ENCODE measurements at regions not wholly inside any gene's neighbourhood (a gene's known extent, or its start where the extent isn't known, plus 50 kb on each side); places are given as distances from the start of the nearest gene placed in this dataset.
A peak's percentile ranks its signal among the peaks of the same experiment; 100 is the strongest.
"Not testable (repeated sequence)": the region's sequence is repeated elsewhere in the genome, so short reads cannot be mapped to it uniquely, and the experiment has no call there.

- no peak overlapping the region for H3K4me3 ChIP-seq (ENCODE audit: low read length)
- no peak for TF ChIP-seq CTCF (conservative IDR thresholded peaks at IDR 0.05; ENCODE audit: low read length)
- peak; percentile 97 for DNase-seq (ENCODE audit: low read depth)
Observed at GRCh38 chr7:94190599-94191061, 186.5 kb upstream of the BET1 start.

GRCh38 chr7:94194426-94194825 lies 190.3 kb upstream of the BET1 start:
- not testable (repeated sequence) for H3K4me3 ChIP-seq (ENCODE audit: low read length); DNase-seq (ENCODE audit: low read depth)

- peak; percentile 25 for DNase-seq (ENCODE audit: low read depth)
- no peak for TF ChIP-seq CTCF (conservative IDR thresholded peaks at IDR 0.05; ENCODE audit: low read length)
- H3K4me3 ChIP-seq (ENCODE audit: low read length) = no peak overlapping the region
Observed at GRCh38 chr7:94195201-94195600, 191.0 kb upstream of the BET1 start.

GRCh38 chr7:94195813-94196212 lies 191.7 kb upstream of the BET1 start:
- no peak for TF ChIP-seq CTCF (conservative IDR thresholded peaks at IDR 0.05; ENCODE audit: low read length)
- H3K4me3 ChIP-seq (ENCODE audit: low read length) = no peak overlapping the region
- DNase-seq (ENCODE audit: low read depth) = no peak

GRCh38 chr7:94205529-94205928 lies 189.2 kb upstream of the COL1A2 start:
- no peak overlapping the region for H3K4me3 ChIP-seq (ENCODE audit: low read length)
- TF ChIP-seq CTCF (conservative IDR thresholded peaks at IDR 0.05; ENCODE audit: low read length) = no peak
- DNase-seq (ENCODE audit: low read depth) = no peak

- no peak overlapping the region for H3K4me3 ChIP-seq (ENCODE audit: low read length)
- TF ChIP-seq CTCF (conservative IDR thresholded peaks at IDR 0.05; ENCODE audit: low read length) = no peak
Observed at GRCh38 chr7:94206295-94206694, 188.4 kb upstream of the COL1A2 start.

GRCh38 chr7:94212160-94212559 lies 182.5 kb upstream of the COL1A2 start:
- H3K4me3 ChIP-seq (ENCODE audit: low read length) = no peak overlapping the region
- no peak for TF ChIP-seq CTCF (conservative IDR thresholded peaks at IDR 0.05; ENCODE audit: low read length)
- no peak for DNase-seq (ENCODE audit: low read depth)

More at GRCh38 chr7:94206295-94206694, 188.4 kb upstream of the COL1A2 start:
- DNase-seq (ENCODE audit: low read depth) = peak; percentile 49

GRCh38 chr7:94216944-94217461 lies 177.7 kb upstream of the COL1A2 start:
- H3K4me3 ChIP-seq (ENCODE audit: low read length) = no peak overlapping the region
- DNase-seq (ENCODE audit: low read depth) = no peak
- TF ChIP-seq CTCF (conservative IDR thresholded peaks at IDR 0.05; ENCODE audit: low read length) = no peak

Measured in AG10803 (cell line).